ENCODE measurements at regions not wholly inside any gene's neighbourhood (a gene's known extent, or its start where the extent isn't known, plus 50 kb on each side); places are given as distances from the start of the nearest gene placed in this dataset.
A peak's percentile ranks its signal among the peaks of the same experiment; 100 is the strongest.

DNA sequence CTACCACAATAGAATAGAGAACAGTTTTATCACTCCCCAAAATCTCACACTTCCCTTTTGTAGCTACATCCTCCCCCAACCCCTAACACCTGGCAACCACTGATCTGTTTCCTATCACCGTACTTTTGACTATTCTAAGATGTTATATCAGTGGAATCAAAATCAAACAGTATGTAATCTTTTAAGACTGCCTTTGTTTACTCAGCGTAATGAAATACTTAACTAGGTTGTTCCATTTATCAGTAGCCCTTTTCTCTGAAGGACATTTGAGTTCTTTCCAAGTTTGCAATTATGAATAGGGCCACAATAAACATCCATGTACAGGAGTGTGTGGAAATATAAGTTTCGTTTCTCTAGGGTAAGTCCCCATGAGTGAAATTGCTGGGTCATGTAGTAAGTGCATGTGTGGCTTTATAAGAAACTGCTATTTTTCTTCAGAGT is 372.3 kb downstream of the SV2B start:
- POLR2A ChIA-PET: no interaction called here
- DNase-seq (ENCODE audit: extremely low read depth in 1 of 4, low spot score in 3 of 4) (no peak), FAIRE-seq (no peak), ATAC-seq (no peak)
- CTCF ChIA-PET (ENCODE audit: low intra/inter-chr PET ratio): no interaction called here
- Histone ChIP-seq H3K27ac (ENCODE audit: extremely low read depth, low read depth, low read length) (no peak overlapping the region), H3K4me1 (replicated peaks in 1 of 2; ENCODE audit: control insufficient read depth in 2 of 2, insufficient read depth in 2 of 2, low read length in 2 of 2) (peaks cover 18 to 50% of the 10 kb centered on the region in 2 experiments), H3K9ac (ENCODE audit: insufficient read depth in 1 of 2, low read depth in 2 of 2, low read length in 2 of 2) (no peak overlapping the region), H3K9me3 (replicated peaks; ENCODE audit: control insufficient read depth, insufficient read depth, low read depth, low read length) (no peaks in the 10 kb centered on the region), H3K4me3 (no peak overlapping the region), H2AFZ (ENCODE audit: low read depth, low read length) (no peak overlapping the region), H3K27me3 (ENCODE audit: control insufficient read depth in 2 of 2, insufficient read depth in 2 of 2, low read length in 2 of 2) (no peaks in the 10 kb centered on the region), H4K20me1 (replicated peaks; ENCODE audit: control insufficient read depth, insufficient read depth, low read length) (no peaks in the 10 kb centered on the region), H3K9me1 (ENCODE audit: control insufficient read depth, insufficient read depth, low read length) (no peaks in the 10 kb centered on the region), H3K36me3 (ENCODE audit: control insufficient read depth, insufficient read depth, low read length) (no peaks in the 10 kb centered on the region), H3K79me2 (ENCODE audit: control insufficient read depth, insufficient read depth, low read length) (no peaks in the 10 kb centered on the region), H3K4me2 (ENCODE audit: insufficient read depth, low read length) (no peak overlapping the region)
- in situ Hi-C loops (cut with MboI) (no loop called here), intact Hi-C loops (cut with micrococcal nuclease) (no loop called here)
- WGBS (ENCODE audit: insufficient coverage, low coverage, missing lambda C conversion rate): 0% methylated on average over 3 of the region's 3 CpGs
- no TSS peak for BruUV-seq (replicated peaks)
- TF ChIP-seq SP2 (IDR thresholded peaks at IDR 0.05; ENCODE audit: extremely low read depth, low read depth, low read length, poor library complexity, severe bottlenecking) (no peak), HMG20A (CRISPR knock-in tag; conservative IDR thresholded peaks at IDR 0.05) (no peak), ARHGAP35 (IDR thresholded peaks at IDR 0.05; ENCODE audit: partially characterized antibody) (no peak), ZNF316 (IDR thresholded peaks at IDR 0.05) (peak; percentile 46), ZKSCAN3 (CRISPR knock-in tag; IDR thresholded peaks at IDR 0.05) (no peak), SMARCA5 (IDR thresholded peaks at IDR 0.05) (no peak), SMARCE1 (IDR thresholded peaks at IDR 0.05) (peak; percentile 87; the same call in 1 of the 2 replicates), DNMT1 (IDR thresholded peaks at IDR 0.05) (no peak), KAT8 (IDR thresholded peaks at IDR 0.05; ENCODE audit: low read depth) (no peak), CBX8 (IDR thresholded peaks at IDR 0.05; ENCODE audit: borderline replicate concordance, extremely low read depth, low read depth, low read length, poor library complexity, severe bottlenecking) (no peak), ZNF134 (CRISPR knock-in tag; conservative IDR thresholded peaks at IDR 0.05) (no peak), HEY1 (CRISPR knock-in tag; IDR thresholded peaks at IDR 0.05; ENCODE audit: borderline replicate concordance) (no peak), CBX2 (IDR thresholded peaks at IDR 0.05; ENCODE audit: insufficient read depth, low read length, poor library complexity, severe bottlenecking) (no peak), FOXA1 (IDR thresholded peaks at IDR 0.05; ENCODE audit: borderline replicate concordance) (no peak)
- TF ChIP-seq, protein P1, sequence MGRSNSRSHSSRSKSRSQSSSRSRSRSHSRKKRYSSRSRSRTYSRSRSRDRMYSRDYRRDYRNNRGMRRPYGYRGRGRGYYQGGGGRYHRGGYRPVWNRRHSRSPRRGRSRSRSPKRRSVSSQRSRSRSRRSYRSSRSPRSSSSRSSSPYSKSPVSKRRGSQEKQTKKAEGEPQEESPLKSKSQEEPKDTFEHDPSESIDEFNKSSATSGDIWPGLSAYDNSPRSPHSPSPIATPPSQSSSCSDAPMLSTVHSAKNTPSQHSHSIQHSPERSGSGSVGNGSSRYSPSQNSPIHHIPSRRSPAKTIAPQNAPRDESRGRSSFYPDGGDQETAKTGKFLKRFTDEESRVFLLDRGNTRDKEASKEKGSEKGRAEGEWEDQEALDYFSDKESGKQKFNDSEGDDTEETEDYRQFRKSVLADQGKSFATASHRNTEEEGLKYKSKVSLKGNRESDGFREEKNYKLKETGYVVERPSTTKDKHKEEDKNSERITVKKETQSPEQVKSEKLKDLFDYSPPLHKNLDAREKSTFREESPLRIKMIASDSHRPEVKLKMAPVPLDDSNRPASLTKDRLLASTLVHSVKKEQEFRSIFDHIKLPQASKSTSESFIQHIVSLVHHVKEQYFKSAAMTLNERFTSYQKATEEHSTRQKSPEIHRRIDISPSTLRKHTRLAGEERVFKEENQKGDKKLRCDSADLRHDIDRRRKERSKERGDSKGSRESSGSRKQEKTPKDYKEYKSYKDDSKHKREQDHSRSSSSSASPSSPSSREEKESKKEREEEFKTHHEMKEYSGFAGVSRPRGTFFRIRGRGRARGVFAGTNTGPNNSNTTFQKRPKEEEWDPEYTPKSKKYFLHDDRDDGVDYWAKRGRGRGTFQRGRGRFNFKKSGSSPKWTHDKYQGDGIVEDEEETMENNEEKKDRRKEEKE (IDR thresholded peaks at IDR 0.05; ENCODE audit: borderline replicate concordance in 1 of 2, control insufficient read depth in 1 of 2, low read depth in 2 of 2, low read length in 1 of 2): no peak
- TF ChIP-seq, protein P2, sequence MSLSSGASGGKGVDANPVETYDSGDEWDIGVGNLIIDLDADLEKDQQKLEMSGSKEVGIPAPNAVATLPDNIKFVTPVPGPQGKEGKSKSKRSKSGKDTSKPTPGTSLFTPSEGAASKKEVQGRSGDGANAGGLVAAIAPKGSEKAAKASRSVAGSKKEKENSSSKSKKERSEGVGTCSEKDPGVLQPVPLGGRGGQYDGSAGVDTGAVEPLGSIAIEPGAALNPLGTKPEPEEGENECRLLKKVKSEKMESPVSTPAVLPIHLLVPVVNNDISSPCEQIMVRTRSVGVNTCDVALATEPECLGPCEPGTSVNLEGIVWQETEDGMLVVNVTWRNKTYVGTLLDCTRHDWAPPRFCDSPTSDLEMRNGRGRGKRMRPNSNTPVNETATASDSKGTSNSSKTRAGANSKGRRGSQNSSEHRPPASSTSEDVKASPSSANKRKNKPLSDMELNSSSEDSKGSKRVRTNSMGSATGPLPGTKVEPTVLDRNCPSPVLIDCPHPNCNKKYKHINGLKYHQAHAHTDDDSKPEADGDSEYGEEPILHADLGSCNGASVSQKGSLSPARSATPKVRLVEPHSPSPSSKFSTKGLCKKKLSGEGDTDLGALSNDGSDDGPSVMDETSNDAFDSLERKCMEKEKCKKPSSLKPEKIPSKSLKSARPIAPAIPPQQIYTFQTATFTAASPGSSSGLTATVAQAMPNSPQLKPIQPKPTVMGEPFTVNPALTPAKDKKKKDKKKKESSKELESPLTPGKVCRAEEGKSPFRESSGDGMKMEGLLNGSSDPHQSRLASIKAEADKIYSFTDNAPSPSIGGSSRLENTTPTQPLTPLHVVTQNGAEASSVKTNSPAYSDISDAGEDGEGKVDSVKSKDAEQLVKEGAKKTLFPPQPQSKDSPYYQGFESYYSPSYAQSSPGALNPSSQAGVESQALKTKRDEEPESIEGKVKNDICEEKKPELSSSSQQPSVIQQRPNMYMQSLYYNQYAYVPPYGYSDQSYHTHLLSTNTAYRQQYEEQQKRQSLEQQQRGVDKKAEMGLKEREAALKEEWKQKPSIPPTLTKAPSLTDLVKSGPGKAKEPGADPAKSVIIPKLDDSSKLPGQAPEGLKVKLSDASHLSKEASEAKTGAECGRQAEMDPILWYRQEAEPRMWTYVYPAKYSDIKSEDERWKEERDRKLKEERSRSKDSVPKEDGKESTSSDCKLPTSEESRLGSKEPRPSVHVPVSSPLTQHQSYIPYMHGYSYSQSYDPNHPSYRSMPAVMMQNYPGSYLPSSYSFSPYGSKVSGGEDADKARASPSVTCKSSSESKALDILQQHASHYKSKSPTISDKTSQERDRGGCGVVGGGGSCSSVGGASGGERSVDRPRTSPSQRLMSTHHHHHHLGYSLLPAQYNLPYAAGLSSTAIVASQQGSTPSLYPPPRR (CRISPR knock-in tag; IDR thresholded peaks at IDR 0.05; ENCODE audit: borderline replicate concordance): no peak
